Inferior parietal cortex (tissue), 1 donor: ENCODE measurements at regions not wholly inside any gene's neighbourhood (a gene's known extent, or its start where the extent isn't known, plus 50 kb on each side); places are given as distances from the start of the nearest gene placed in this dataset.

ENCODE experiments used
- DNase-seq: peaks from one replicate; pipeline ENCODE4 v3.0.0-alpha.2; 2016; ENCODE audit errors: extremely low spot score

DNA sequence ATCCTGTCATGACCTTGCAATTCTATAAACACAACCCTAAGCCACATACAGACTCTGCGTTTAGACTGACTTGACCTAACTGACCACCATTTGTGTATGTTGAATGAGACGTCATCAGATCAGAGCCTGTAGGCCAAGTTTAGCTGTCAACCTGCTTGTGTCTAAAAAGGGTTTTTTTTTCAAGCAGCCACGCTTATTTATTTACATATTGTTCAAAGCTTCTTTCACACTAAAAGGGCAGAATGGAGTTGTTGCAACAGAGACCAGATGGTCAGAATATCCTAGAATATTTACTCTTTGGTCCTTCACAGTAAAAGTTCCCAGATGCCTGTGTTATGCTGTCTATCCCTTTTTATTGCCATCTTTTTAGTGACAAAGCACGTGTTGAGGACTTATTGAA lies 307.7 kb upstream of the SLC10A2 start:
- DNase-seq, result no peak

DNA sequence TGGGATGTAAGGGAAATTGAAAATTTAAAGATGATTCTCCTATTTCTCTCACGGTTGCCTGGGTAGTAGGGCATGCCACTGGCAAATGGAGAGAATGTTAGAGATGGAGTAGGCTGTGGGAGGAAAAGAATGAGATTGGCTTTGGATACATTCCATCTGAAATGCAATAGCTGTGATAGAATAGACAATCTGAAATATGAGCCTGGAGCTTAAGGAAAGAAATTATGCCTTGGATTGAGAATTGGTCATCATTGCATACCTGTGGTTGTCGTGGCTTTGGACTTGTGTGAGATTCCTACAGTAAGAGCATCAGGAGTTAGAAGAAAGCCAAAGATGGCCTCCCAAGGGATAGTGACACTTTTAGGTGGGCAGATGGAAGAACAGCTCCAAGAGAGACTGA lies 305.1 kb upstream of the SLC10A2 start:
- DNase-seq, result no peak

DNA sequence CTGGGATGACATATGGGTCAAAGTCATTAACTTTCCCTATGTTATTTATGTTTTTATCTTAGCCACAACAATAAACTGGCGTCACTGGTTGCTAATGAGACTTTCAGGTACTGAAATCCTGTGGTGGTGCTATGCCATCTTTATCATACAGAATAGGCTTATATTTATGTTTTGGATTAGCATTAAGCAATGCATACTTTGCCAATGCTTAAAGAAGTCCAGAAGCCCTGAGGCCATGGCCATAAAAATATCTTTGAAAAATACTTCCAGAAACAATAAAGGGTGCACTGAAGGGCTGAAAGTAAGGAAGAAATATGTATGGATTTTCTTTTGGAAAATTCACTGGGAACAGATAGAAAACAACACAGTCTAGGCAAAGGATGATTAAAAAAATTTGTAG lies 304.6 kb upstream of the SLC10A2 start:
- no peak for DNase-seq

DNA sequence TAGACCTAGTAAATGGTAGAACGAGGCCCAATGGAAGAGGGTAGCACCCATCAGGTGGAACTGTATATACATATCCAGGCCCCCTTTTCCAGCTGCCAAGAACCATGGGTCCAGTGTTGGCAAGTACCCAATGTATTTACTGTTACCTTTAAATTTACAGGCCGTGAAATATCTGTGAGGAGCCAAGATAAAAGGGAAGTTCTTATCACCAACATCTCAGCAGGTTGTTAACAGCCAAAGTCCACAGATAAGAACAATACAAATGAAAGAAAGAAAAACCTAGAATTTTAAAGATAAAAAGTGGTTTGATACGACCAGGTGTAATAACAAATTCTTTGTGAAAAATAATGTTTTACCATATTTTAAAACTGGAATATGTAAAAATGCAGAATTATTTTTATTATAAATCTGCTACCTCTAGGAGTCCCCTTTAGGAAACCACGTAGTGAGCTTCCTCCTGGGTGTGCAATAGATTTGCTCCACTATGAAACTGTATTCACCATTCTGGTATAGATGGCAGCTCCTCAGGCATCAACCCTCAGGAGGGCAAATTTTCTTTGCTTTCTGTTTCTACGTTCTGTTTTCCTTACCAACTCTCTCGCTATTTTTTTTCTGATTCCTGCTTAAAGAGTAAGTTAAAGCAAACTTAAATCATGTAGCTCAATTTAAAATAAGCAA lies 292.2 kb upstream of the SLC10A2 start:
- no peak for DNase-seq

DNA sequence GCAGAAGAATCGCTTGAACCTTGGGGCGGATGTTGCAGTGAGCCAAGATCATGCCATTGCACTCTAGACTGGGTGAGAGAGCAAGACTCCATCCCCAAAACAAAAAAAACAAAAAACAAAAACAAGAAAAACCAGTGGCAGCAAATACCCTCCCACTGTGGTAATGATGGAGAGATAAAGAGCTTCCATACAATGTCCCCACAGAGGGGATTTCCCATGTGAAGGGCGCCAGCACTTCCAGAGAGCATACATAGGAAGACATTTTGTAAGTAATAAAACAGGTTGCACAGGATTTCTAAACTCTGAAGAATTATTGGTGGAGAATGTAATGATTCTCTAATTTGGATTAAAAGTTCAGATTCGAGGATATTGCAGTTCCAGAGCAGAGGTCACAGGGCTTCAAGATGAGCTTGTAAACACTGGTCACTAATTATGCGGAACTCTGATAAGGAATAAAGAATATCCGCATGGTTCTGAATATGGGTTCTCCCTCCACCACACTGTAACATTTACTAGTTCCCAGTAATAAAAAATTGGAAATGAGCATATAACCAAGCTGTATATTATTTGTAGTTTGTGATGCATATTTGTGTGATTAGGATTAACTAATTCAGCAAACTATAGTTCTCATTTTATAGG lies 290.1 kb upstream of the SLC10A2 start:
- no peak for DNase-seq

DNA sequence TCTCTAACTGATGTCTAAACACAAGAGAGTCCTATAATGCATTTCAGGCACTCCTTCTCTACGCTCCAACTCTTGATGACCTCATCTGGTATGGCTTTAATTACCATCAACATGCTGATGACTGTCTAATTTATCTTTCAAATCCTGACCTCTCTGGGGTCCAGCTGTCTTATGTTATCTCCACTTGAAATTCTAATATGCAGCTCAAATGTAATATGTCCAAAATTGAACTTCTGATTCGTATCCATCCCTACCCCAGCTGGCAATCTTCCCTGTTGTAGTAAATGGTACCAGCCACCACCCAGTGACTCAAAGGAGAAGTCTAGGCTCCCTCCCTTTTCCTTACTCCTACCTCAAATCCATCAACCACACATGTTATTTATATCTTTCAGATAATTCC lies 288.0 kb upstream of the SLC10A2 start:
- no peak for DNase-seq

DNA sequence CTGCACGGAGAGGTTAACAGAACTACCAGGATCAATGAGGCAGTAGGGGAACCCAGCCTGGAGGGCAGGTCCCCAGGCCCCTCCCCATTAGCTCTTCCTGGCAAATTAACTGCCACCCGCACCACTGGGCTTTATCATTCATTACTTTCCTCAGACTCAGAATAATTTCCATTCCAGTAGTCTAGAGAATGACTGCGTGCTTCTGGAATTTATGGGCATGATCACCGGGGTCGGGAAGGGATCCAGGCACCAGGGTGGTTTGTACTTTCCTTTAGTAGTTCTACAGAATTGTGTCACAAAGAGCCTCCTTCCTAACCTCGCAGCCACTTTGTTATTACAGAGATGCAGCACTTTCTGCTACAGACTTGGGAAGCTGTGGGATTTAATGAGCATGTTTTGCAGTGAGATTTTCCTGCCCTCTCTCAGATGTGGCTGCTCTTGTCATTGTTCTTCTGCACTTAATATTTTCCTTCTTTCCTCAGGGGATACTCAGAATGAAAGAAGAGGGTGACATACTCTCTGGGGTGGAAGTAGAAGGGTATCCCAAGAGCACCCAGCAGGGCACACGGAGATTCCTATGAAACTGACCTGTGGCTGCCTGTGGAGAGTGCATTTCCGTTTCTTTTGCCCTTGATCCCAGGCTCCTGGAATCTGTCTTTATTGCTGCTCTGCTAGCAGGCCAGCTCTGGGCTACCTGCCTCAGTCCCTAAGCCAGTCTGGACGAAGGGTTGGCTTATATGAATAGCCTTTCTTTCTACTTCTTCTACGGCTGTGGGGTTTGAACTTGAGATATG lies 285.0 kb upstream of the SLC10A2 start:
- DNase-seq, result no peak

DNA sequence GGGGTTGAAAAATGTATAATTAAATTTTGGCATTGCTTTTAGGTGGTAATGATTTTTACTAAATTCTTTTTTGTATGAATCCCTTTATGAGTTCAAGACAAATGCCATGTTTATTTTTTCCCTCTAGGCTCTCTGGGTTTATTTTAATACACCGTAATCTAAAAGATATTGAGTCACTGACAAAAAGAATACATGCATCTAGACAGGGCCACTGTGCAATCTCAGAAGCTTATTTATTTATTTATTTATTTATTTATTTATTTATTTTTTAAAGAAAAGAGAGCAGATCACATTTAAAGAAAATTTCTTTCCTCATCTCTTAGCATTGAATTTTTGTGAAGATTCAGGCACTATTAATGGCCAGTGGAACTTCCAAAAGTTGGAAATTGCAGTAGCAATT lies 283.9 kb upstream of the SLC10A2 start:
- no peak for DNase-seq

DNA sequence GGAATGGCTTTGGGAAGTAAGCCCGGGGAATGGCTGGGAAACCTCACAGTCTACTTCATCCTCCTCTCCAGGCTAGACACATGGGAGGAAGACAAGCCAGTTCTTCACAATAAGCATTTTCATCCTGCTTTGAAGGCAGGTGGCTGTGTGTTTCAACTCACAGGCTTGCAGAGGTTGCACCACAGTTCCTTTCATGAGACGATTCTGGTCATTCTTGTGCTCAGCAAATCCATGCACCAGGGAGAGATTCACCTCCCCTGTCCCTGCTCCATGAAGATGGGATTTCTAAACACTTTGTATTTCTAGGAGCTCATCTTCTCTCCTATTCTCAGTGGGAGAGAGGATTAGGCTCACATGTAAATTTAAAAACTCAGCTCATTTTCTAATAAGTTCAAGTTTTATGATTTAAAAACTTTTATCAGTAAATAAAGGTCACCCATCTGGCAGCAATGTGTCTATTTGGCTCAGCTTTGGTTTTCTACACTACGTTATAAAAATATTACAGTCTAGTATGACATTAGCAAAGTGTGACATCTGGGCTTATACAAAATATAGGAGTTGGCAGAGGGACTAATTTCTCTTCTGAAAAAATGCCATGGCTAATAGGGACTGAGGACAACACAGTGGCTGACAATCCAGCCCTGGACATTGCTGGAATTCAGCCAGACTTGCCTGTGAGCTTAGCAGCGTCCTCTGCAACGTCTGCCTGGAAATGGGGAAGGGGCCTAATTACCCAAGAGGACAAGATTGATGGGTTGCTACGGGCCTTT lies 283.2 kb upstream of the SLC10A2 start:
- DNase-seq, result no peak

DNA sequence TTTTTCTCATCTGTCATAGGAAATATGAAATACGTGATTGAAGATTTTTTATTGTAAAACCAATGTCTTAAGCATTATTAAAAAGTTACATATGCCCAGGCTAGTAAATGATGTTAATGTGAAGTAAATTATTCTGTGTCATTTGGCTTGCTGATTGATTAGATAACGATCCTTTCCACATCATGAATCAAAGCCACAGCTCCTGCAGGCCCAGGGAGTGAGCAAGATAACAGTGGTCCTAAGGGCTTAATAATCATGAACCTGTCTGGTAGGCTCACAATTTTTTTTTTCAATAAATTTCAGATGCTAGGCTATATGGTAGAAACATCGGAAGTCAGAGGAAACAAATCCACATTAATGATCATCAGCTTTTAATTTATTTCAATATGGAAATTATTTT lies 269.0 kb upstream of the SLC10A2 start:
- no peak for DNase-seq

DNA sequence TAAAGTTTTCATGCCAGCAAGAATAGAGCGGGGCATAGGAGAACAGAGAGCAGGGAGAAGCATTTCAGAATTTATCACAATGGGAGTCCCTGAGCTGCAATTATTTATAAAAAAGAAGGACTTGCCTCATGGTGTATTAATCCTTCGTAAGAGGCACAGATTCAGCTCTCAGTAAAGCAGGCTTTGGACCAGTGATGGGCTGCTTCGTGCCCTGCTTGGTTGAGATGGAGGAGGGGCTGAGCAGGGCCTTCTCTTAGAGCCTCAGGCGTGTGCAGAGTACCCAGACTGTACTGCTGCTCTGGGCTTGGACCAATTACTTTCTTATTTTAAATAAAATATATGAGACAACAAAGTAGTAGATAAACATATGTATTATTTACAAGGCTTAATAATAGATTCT lies 265.7 kb upstream of the SLC10A2 start:
- DNase-seq, result no peak

DNA sequence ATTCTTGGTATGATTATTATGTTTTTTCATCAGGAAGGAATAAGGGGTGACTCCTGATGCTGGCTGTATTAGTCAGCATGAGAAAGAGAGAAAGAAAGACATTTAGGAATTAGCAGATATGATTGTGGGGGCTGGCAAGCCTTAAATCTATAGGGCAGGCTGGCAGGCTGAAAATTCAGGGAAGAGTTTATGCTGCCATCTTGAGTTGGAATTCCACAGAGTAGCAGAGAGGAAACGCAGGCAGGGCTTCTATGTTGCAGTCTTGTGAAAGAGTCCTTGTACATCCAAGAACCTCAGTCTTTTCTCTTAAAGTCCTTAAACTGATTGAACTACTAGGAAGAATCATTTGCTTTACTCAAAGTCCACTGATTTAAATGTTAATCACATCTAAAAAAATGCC lies 262.7 kb upstream of the SLC10A2 start:
- DNase-seq, result no peak

DNA sequence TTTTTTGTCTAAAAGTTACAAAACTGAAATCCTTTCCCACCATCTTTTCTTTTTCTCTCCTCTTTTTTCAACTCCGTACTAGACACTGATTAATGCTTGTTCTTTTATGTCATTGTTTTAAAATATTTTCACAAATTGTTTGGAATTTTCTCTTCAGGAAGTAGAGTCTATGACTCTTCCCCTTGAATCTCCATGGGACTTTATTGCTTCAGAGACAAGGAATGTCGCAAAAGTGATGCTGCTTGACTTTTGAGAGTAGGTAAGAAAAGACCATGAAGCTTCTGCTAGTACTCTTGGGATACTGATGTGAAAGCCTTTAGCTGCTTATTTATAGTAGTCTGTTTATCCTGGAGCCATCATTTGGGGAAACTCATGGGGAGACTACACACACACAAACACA lies 260.1 kb upstream of the SLC10A2 start:
- DNase-seq, result no peak

DNA sequence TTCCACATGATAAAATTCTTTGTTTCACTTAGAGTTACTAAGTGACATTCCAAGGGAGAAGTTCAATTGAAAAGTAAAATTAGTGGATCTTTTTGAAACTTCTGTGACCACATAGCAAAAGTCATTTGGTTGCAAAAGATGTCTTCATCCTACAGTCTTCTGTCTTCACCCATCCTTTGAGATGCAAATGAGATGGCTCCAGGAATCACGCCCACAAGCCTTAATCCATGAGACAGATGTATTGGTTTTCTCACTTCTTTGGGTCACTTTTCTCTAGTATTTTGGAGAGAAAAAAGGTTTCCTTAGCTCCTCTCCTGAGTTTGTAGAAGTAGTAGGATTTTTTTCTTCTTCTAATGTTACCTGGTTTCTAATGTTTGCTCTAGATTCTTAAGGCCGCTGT lies 259.5 kb upstream of the SLC10A2 start:
- no peak for DNase-seq

DNA sequence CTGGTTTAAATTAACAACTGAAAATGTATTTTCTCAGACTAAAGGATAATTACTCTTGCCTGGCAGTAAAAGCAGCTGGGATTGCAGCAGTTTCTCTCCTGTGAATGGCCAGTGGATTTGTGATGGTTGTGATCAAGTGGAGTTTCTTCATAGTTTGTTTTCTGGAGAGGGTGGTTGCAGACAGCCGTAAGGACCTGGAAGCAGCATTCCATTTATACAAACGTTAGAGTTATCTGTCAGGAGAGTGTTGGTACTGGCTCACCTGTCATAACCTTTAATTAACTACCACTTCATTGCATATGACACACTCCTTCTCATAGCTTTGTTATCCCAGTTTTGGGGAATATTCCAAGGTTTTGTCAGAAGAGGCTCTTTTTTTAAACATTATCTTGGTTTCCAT lies 258.4 kb upstream of the SLC10A2 start:
- DNase-seq, result no peak

DNA sequence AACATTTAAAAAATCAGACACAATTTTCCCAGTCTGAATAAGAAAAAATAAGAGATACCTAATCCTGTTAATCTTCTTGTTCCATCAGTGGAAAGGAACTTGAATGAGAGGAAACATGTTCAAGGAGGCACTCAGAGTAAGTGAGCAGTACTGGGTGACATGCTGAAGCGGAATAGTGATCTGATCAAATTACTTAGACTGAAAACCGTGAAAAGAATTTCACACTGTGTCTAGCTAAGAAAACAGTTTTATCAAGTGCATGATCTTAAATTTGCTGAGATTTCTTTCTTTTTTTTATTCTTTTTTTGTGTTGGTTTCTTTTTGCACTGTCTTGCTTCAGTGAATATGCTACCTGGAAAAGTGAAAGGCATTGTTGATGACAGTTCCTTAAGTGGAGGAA lies 249.5 kb upstream of the SLC10A2 start:
- DNase-seq, result no peak

DNA sequence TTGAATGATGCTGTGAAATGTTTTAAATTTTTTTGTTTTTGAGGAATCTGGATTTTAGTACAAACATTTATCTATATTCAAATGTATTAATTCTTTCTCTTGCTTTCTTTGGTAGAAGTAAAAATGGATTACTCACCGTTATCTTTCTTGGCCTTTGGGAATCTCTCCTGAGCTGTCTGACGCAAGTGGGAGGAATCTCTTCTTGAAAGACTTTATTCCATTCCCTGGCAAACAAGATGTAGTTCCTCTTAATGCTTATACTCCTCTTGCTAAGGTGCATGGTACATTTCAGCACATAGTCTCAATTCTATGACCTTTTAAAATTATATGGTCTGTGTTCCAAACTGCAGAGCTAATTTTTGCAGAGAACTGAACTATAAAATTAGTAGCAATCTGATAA lies 246.2 kb upstream of the SLC10A2 start:
- DNase-seq, result no peak

DNA sequence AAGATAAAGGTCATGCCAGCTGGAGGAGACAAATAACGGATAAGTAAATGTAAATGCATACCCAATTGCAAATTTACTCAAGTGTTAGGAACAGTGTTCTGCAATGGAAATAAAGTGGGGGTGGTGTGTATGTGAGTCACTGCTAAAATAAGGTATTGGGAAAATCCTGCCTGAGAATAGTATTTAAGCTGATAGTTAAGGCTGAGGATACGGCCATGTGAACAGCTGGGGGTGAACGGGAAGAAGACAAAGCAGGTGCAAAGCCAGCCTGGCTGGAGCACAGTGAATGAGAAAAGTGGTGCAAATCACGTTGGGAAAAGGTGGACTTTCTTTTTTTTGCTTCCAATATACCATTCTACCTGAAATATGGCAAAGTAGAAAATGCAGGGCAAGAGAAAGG lies 242.4 kb upstream of the SLC10A2 start:
- DNase-seq, result peak; percentile 5

DNA sequence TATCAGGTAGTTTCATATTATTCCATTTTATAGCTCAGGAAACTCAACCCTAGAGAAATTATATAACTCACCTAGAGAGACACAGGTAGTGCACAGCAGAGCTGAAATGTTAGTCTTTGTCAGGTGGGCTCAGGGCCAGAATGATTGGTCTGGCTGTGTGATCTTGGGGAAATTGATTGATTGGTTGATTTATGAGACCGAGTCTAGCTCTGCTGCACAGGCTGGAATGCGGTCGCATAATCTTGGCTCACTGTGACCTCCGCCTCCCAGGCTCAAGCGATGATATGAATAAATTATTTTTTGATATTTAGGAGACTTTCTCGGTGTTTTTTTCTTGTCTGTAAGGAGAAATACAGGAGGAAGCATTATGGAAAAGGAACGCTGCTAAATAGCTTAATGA lies 239.9 kb upstream of the SLC10A2 start:
- no peak for DNase-seq

DNA sequence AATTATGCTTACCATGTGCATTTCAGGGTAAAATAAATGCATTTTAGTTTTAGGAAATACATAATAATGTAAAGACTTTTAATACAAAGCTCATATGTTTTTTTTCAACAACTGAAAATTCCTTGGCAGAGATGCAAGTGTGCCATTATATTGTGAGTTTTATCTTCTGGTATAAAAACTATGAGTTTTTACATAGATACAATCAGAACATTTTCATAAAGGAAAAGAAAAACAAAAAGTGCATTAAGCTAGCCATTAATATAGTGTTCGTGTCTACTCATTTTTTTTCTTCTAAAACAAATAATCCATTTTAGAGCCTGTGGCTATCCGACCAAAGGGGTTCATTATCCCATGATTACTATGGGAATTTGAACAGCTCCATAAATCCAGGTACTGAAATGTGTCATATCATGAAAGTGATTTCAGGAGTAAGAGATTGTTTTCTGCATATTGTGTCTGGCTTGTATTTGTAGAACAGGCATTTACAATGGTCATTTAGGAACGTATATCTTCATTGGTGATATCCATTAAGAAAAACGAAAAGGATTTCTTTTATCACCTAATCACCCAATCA lies 236.9 kb upstream of the SLC10A2 start:
- DNase-seq, result no peak

DNA sequence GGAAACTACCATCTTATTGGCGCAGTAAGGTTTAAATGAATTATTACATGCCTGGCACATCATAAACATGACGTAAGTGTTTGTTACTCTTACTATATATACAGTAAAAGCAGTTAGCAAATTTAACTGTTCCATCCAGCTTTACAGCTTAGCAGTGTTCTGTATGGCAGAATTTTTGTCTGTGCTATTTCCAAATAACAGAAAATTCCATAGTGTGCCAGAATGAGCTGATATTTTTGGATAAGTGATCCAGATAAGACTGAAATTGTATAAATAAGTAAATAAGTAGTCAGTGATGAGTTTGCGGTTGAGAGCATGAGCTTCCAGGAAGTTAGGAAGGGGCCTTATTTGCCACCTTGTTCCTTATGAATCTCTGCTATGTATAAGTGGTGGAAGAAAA lies 236.5 kb upstream of the SLC10A2 start:
- DNase-seq, result no peak

DNA sequence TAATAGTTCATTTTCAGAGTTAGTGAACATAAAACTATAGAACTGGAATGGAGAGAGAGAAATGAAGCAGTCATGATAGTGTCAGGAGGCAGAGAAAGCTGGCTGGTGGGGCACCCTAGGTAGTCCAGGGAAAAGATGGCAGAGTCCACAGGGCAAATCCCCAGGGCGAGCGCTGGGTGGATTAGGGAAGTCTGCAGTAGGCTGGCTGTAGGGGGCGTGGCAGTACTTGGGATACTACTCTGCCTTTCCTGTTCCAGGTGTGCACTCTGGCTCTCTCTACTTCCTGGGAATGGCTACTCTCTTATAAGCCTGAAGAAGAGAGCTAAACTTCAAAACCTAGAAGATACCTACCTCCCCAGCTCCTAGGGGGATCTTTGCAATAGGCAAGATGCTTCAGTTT lies 232.9 kb upstream of the SLC10A2 start:
- DNase-seq, result no peak
